ENCODE measurements at regions not wholly inside any gene's neighbourhood (a gene's known extent, or its start where the extent isn't known, plus 50 kb on each side); places are given as distances from the start of the nearest gene placed in this dataset.

GRCh38 chr6:22015216-22015615, 281.6 kb downstream of the PRL start:
- TF ChIP-seq CTCF (IDR thresholded peaks at IDR 0.05) (no peak), POLR2A (IDR thresholded peaks at IDR 0.05) (no peak)

Data from adrenal gland (tissue), 5 donors.